ENCODE measurements at regions not wholly inside any gene's neighbourhood (a gene's known extent, or its start where the extent isn't known, plus 50 kb on each side); places are given as distances from the start of the nearest gene placed in this dataset.

DNA sequence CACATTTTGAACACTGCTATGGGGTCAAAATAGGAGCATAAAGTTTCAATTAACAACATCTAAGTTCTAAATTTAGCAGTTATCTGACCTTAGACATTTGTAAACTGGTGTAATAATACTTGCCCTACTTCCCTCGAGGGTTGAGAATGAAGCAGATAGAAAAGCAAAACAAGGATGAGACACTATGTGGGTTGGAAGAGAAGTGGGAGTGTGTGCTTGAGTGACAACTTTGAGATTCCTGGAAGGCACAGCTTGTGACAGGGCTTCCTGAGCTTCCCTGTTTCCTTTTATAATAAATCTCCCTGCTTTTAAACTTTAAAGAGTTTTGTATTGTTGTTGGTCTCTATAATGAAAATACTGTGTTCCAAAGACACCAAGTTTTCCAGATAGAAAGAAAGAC is 128.6 kb upstream of the CHST9 start:
- TF ChIP-seq POLR2AphosphoS5 (IDR thresholded peaks at IDR 0.05; ENCODE audit: low read depth, low read length) (no peak), POLR2A (IDR thresholded peaks at IDR 0.05; ENCODE audit: low read depth, low read length) (no peak)

Data from GM12892 (cell line).